Erythroblast (primary cell): ENCODE measurements at regions not wholly inside any gene's neighbourhood (a gene's known extent, or its start where the extent isn't known, plus 50 kb on each side); places are given as distances from the start of the nearest gene placed in this dataset.

Experiments
- GATA1 ChIP-seq: IDR thresholded peaks from 2 replicates; pipeline ENCODE4 v1.6.1; 2011; ENCODE audit warnings: low read depth, mild to moderate bottlenecking, control low read depth, low read length, moderate library complexity
- POLR2A ChIP-seq: IDR thresholded peaks from 2 replicates; pipeline ENCODE4 v1.6.1; 2011; ENCODE audit warnings: mild to moderate bottlenecking, low read length

GRCh38 chr14:21791749-21792148 is 118.1 kb upstream of the OR4E1 start:
- no peak for TF ChIP-seq POLR2A
- TF ChIP-seq GATA1, result no peak
